HG02943 (cell line): ENCODE measurements at regions not wholly inside any gene's neighbourhood (a gene's known extent, or its start where the extent isn't known, plus 50 kb on each side); places are given as distances from the start of the nearest gene placed in this dataset.
A peak's percentile ranks its signal among the peaks of the same experiment; 100 is the strongest.
"Not testable (repeated sequence)": the region's sequence is repeated elsewhere in the genome, so short reads cannot be mapped to it uniquely, and the experiment has no call there.

Experiments
- ATAC-seq: cut with Tn5 transposase; IDR thresholded peaks from one replicate; pipeline ENCODE4 v1.9.1; 2021; ENCODE audit warnings: mild to moderate bottlenecking, low read depth, moderate library complexity; ENCODE audit not compliant: unreplicated experiment

DNA sequence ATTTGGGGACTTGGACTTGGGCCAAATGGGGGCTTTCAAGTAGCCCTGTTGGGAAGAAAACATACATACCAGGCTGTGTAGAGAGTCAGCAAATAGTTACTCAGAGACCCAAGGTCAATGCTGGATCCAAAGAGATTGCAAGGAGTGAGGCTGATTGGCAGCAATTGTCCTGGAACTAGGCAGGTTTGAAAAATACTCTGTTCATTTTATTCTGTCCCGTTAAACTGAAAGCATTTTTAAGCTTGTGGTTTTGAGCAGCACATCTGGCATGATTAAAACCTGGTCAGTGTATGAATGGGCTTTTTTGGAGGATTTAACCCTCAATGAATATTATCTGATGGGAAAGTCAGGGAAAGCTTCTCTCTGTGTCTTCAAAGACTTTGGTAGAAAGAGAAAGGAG, 294.3 kb upstream of the BOD1L1 start:
- ATAC-seq = peak; percentile 46

- ATAC-seq = peak; percentile 63
Observed at GRCh38 chr4:13922459-13922858, 294.9 kb upstream of the BOD1L1 start.

- ATAC-seq = no peak
Observed at GRCh38 chr4:13922873-13923645, 295.5 kb upstream of the BOD1L1 start.

GRCh38 chr4:13924900-13925299, 297.4 kb upstream of the BOD1L1 start:
- not testable (repeated sequence) for ATAC-seq

DNA sequence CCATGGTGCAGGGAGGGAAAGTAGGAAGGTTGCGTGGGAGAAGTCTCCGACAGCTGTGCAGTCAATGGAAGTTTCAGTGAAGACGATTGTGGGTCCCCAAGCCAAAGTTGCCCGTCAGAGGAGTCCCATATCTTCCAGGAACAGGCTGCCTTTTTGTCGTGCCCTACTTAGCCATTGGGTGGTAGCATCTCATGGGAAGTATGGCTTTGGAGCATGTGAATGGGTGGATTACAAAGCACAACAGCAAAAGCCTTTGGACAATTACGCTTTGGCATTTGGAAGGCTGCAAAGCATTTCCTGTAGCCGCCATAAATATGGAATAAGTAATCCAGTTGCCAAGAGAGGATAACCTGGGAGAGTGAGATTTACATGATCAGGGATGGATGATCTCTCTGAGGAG, 300.7 kb upstream of the BOD1L1 start:
- no peak for ATAC-seq

GRCh38 chr4:13930155-13930554, 302.6 kb upstream of the BOD1L1 start:
- ATAC-seq = no peak

DNA sequence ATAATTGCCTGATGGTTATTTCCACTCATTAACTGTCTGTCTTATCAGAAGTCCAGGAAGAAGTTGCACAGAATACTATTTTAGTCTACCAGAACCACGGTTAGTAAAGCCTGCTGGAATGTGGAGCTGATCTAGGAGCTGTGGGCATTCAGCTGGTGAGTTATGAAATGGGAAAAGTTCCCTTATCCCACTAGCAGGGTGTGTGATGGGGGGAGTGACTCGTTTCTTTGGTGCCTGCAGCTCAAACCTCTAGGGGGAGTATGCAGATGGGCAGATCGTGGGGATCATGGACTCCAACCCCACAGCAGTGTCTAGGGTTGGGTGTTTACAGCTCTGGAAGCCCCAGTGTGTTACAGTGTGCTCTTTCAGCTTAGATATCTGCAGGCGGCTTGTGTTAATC, 305.7 kb upstream of the BOD1L1 start:
- no peak for ATAC-seq

GRCh38 chr4:13938299-13938698, 310.8 kb upstream of the BOD1L1 start:
- no peak for ATAC-seq

GRCh38 chr4:13940921-13941320, 313.4 kb upstream of the BOD1L1 start:
- no peak for ATAC-seq

DNA sequence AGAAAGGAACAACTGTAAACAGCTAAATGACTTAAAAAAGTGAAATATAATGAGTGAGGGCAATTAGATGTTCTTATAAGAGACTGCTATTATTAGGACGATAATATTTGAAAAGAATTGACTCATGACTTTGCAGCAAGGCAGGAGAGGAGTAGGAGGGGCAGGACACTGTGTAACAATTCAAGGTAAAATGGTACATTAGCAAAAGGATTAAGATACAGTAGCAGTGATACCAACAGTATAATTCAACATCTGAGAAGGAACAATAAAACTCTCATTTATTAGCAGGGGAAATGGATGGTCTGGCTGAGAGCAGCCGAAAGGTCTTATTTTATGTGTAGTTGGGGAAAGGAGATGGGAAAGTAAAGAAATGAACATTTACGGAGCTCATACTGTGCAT, 315.5 kb upstream of the BOD1L1 start:
- no peak for ATAC-seq

DNA sequence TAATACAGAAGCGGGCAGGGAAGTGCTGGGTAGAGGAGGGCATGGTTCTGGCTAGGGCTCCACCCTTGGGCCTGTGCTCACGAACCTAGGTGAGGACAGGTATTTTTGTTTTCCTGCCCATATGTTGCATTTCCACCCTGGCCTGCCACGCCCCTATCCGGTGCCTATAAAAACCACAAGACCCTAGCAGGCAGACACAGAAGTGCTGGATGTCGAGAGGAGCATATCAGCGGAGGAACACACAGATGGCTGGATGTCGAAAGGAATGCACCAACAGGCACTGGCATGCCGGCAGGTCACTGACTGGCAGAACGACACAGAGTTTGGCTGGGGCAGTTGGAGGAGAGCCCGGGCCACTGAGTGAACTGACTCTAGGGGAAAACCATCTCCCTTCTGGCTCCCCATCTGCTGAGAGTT, 316.6 kb upstream of the BOD1L1 start:
- no peak for ATAC-seq

DNA sequence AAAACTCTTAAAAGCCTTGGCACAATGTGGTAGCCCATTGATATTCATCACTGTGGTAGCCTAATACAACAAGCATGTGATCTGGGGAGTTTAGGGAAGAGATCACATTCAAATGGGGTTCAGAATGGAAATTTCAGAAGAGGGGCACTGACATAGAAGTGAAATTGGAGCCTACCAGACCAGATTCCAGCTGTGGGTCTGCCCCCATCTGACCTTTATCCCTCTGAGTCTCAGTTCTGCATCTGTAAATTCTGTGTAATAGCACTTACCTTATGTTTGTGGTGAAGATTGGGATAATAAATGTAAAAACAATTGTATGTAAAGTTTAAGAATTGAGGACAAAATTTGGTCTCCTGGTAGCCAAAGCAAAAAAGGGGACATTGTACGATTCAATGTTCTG, 320.4 kb upstream of the BOD1L1 start:
- ATAC-seq = no peak

GRCh38 chr4:13950491-13950890, 323.0 kb upstream of the BOD1L1 start:
- ATAC-seq = no peak

- ATAC-seq = no peak
Observed at GRCh38 chr4:13953083-13953482, 325.6 kb upstream of the BOD1L1 start.

DNA sequence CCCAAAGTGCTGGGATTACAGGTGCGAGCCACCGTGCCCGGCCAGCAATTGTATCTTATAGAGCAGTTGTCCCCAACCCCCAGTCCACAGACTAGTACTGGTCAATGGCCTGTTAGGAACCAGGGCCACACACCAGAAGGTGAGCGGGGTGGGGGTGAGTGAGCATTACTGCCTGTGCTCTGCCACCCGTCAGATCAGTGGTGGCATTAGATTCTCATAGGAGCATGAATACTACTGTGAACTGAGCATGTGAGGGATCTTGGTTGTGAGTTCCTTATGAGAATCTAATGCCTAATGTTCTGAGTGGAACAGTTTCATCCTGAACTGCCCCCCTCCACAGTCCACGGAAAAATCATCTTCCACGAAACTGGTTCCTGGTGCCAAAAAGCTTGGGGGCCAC, 328.0 kb upstream of the BOD1L1 start:
- ATAC-seq = no peak

GRCh38 chr4:13956947-13957346, 329.4 kb upstream of the BOD1L1 start:
- ATAC-seq = no peak

DNA sequence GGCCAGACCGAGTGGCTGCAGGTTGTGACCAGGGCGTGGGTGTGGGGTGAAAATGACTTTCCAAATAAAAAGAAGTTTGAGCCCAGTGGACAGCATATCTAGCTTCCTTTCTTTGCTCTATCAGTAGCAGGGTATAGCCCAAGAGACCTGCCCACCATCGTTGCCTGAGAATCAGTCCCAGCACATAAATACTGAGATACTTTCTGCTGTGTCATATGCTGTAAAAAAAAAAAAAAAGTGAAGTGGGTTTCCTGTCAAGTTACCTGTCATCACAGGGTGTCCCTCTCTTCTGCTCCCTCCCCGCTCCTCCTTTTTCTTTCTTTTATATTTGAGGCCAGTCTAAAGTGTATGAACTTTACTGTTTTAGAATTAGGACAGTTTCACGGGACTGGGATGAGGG, 330.3 kb upstream of the BOD1L1 start:
- no peak for ATAC-seq

GRCh38 chr4:13963601-13964000, 336.1 kb upstream of the BOD1L1 start:
- no peak for ATAC-seq

DNA sequence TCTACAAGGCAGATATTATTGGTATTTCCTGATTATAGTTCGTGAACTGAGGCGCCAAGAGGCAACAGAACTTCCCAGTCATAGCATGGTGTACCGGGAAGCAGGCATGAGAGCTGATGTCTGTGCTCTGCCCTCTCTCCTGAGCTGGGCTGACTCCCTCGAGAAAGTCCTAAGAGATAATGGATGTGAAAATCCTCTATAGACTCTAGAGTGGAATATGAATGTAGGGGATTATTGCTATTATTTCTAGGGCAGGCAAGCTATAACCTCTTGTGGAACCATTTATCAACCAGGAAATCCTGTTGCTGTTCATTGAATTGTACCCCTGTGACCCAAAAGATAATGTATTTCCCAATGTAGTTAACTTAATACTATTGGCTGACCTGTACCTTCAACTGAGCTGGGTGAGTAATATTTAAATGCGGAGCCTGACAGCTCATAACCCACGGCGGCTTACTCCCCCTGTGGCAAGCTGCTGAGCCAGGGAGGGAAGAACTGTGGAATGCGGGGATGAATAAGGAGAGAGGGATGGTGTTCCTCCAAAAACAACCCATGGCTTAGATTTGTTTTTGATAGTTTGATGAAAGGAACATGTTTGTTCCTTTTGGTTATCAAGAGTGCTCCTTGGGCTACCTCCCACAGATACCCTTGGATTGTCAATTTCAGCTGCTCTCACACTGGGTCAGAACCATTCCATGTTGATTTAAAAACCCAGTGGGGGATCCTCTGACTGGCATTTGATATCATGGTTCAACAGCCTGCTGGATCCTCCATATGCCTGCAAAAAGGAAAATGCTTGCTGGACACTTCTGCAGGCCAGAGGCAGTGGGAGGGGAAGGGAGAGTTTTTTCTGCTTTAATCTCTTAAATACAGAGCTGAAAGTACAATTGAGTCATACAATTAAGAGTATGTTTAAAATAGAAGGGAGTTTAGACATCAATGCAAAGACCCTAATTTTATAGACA, 339.0 kb upstream of the BOD1L1 start:
- ATAC-seq = no peak

- no peak for ATAC-seq
Observed at GRCh38 chr4:13968723-13969122, 341.2 kb upstream of the BOD1L1 start.

DNA sequence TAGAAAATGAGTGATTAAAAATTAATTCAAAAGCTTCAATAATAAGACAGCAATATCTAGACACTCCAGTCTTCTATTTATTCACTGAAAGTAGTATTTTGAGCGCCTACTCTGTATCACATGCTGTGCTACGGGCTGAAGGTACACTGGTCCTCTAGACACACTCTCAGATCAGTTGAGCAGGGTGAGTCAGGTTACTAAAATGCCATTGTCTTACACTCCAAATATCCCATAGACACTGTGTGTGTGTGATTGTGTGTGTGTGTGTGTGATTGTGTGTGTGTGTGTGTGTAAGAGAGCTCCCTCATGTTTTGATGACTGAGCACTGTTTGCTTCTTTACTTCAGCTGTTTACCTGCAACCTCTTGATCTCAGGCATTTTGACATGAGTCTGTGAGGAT, 342.8 kb upstream of the BOD1L1 start:
- ATAC-seq = no peak

DNA sequence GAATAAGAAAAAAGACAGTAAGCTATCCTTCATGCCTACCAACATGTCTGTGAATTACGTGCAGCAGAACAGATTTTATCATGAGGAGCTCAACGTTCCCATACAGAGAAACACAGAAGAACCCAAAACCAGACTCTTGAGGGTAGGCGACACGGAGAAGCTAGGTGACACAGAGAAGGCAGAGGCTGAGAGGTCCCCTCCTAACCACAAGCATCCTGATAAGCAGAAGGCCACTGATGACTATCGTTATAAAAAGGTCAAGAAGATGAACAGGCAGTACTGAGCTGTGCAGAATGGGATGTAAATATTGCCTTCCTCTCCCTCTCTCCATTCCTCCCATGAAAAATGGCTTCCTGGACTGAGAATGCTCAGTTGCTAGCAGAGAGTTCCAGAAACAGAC, 350.2 kb upstream of the BOD1L1 start:
- no peak for ATAC-seq
